ENCODE measurements at regions not wholly inside any gene's neighbourhood (a gene's known extent, or its start where the extent isn't known, plus 50 kb on each side); places are given as distances from the start of the nearest gene placed in this dataset.

- no peaks in the 10 kb centered on the region for H3K36me3 ChIP-seq (ENCODE audit: insufficient read depth, insufficient read length, low read length)
- no peak for DNase-seq (ENCODE audit: low read depth, low spot score)
- TF ChIP-seq YY1 (IDR thresholded peaks at IDR 0.05; ENCODE audit: insufficient read depth, insufficient read length) (no peak), ZNF274 (IDR thresholded peaks at IDR 0.05; ENCODE audit: low read depth, low read length) (no peak), SUZ12 (IDR thresholded peaks at IDR 0.05; ENCODE audit: extremely low read depth, insufficient read depth, insufficient read length) (no peak)
- no peaks in the 10 kb centered on the region for H3K9me3 ChIP-seq (ENCODE audit: insufficient read depth, low read length)
- H3K4me1 ChIP-seq (ENCODE audit: insufficient read depth, insufficient read length): no peaks in the 10 kb centered on the region
- no peaks in the 10 kb centered on the region for H3K27me3 ChIP-seq (ENCODE audit: insufficient read depth, insufficient read length)
- H3K4me3 ChIP-seq (ENCODE audit: insufficient read length, low read depth): no peak overlapping the region
- no peak overlapping the region for H3K9ac ChIP-seq (ENCODE audit: insufficient read length, low read depth)
These were observed 57.3 kb upstream of the CST7 start for GRCh38 chr20:24891546-24892393.

GRCh38 chr20:24892522-24892921 lies 56.5 kb upstream of the CST7 start:
- H3K9ac ChIP-seq (ENCODE audit: insufficient read length, low read depth): no peak overlapping the region
- no peaks in the 10 kb centered on the region for H3K27me3 ChIP-seq (ENCODE audit: insufficient read depth, insufficient read length)
- no peak overlapping the region for H3K4me3 ChIP-seq (ENCODE audit: insufficient read length, low read depth)
- no peaks in the 10 kb centered on the region for H3K4me1 ChIP-seq (ENCODE audit: insufficient read depth, insufficient read length)
- H3K9me3 ChIP-seq (ENCODE audit: insufficient read depth, low read length): no peaks in the 10 kb centered on the region
- no peak for TF ChIP-seq YY1 (IDR thresholded peaks at IDR 0.05; ENCODE audit: insufficient read depth, insufficient read length)
- no peak for TF ChIP-seq SUZ12 (IDR thresholded peaks at IDR 0.05; ENCODE audit: extremely low read depth, insufficient read depth, insufficient read length)
- TF ChIP-seq ZNF274 (IDR thresholded peaks at IDR 0.05; ENCODE audit: low read depth, low read length): no peak
- DNase-seq (ENCODE audit: low read depth, low spot score): no peak
- no peaks in the 10 kb centered on the region for H3K36me3 ChIP-seq (ENCODE audit: insufficient read depth, insufficient read length, low read length)

GRCh38 chr20:24892931-24893330 lies 56.1 kb upstream of the CST7 start:
- Histone ChIP-seq H3K27me3 (ENCODE audit: insufficient read depth, insufficient read length) (no peaks in the 10 kb centered on the region), H3K9ac (ENCODE audit: insufficient read length, low read depth) (no peak overlapping the region), H3K4me3 (ENCODE audit: insufficient read length, low read depth) (no peak overlapping the region), H3K4me1 (ENCODE audit: insufficient read depth, insufficient read length) (no peaks in the 10 kb centered on the region), H3K9me3 (ENCODE audit: insufficient read depth, low read length) (no peaks in the 10 kb centered on the region), H3K36me3 (ENCODE audit: insufficient read depth, insufficient read length, low read length) (no peaks in the 10 kb centered on the region)
- DNase-seq (ENCODE audit: low read depth, low spot score): no peak
- no peak for TF ChIP-seq ZNF274 (IDR thresholded peaks at IDR 0.05; ENCODE audit: low read depth, low read length)
- TF ChIP-seq SUZ12 (IDR thresholded peaks at IDR 0.05; ENCODE audit: extremely low read depth, insufficient read depth, insufficient read length): no peak
- TF ChIP-seq YY1 (IDR thresholded peaks at IDR 0.05; ENCODE audit: insufficient read depth, insufficient read length): no peak

- TF ChIP-seq YY1 (IDR thresholded peaks at IDR 0.05; ENCODE audit: insufficient read depth, insufficient read length) (no peak), ZNF274 (IDR thresholded peaks at IDR 0.05; ENCODE audit: low read depth, low read length) (no peak), SUZ12 (IDR thresholded peaks at IDR 0.05; ENCODE audit: extremely low read depth, insufficient read depth, insufficient read length) (no peak)
- H3K9me3 ChIP-seq (ENCODE audit: insufficient read depth, low read length): peaks cover 8% of the 10 kb centered on the region; the same call in 1 of the 2 replicates
- H3K27me3 ChIP-seq (ENCODE audit: insufficient read depth, insufficient read length): no peaks in the 10 kb centered on the region
- no peak overlapping the region for H3K9ac ChIP-seq (ENCODE audit: insufficient read length, low read depth)
- no peak overlapping the region for H3K4me3 ChIP-seq (ENCODE audit: insufficient read length, low read depth)
- no peaks in the 10 kb centered on the region for H3K36me3 ChIP-seq (ENCODE audit: insufficient read depth, insufficient read length, low read length)
- no peaks in the 10 kb centered on the region for H3K4me1 ChIP-seq (ENCODE audit: insufficient read depth, insufficient read length)
- no peak for DNase-seq (ENCODE audit: low read depth, low spot score)
These were observed 54.6 kb upstream of the CST7 start for GRCh38 chr20:24894488-24894887.

- Histone ChIP-seq H3K36me3 (ENCODE audit: insufficient read depth, insufficient read length, low read length) (no peaks in the 10 kb centered on the region), H3K9ac (ENCODE audit: insufficient read length, low read depth) (no peak overlapping the region), H3K27me3 (ENCODE audit: insufficient read depth, insufficient read length) (no peaks in the 10 kb centered on the region), H3K4me3 (ENCODE audit: insufficient read length, low read depth) (no peak overlapping the region), H3K4me1 (ENCODE audit: insufficient read depth, insufficient read length) (no peaks in the 10 kb centered on the region), H3K9me3 (ENCODE audit: insufficient read depth, low read length) (peaks cover 12% of the 10 kb centered on the region; the same call in 1 of the 2 replicates)
- no peak for DNase-seq (ENCODE audit: low read depth, low spot score)
- TF ChIP-seq SUZ12 (IDR thresholded peaks at IDR 0.05; ENCODE audit: extremely low read depth, insufficient read depth, insufficient read length): no peak
- no peak for TF ChIP-seq ZNF274 (IDR thresholded peaks at IDR 0.05; ENCODE audit: low read depth, low read length)
- TF ChIP-seq YY1 (IDR thresholded peaks at IDR 0.05; ENCODE audit: insufficient read depth, insufficient read length): no peak
These were observed 54.1 kb upstream of the CST7 start for GRCh38 chr20:24894967-24895366.

GRCh38 chr20:24895431-24895830 lies 53.6 kb upstream of the CST7 start:
- H3K9ac ChIP-seq (ENCODE audit: insufficient read length, low read depth): no peak overlapping the region
- H3K4me1 ChIP-seq (ENCODE audit: insufficient read depth, insufficient read length): no peaks in the 10 kb centered on the region
- H3K27me3 ChIP-seq (ENCODE audit: insufficient read depth, insufficient read length): no peaks in the 10 kb centered on the region
- no peak for TF ChIP-seq ZNF274 (IDR thresholded peaks at IDR 0.05; ENCODE audit: low read depth, low read length)
- no peak for DNase-seq (ENCODE audit: low read depth, low spot score)
- peaks cover 17% of the 10 kb centered on the region; the same call in 1 of the 2 replicates for H3K9me3 ChIP-seq (ENCODE audit: insufficient read depth, low read length)
- H3K36me3 ChIP-seq (ENCODE audit: insufficient read depth, insufficient read length, low read length): no peaks in the 10 kb centered on the region
- no peak overlapping the region for H3K4me3 ChIP-seq (ENCODE audit: insufficient read length, low read depth)

GRCh38 chr20:24895898-24896658 lies 53.0 kb upstream of the CST7 start:
- no peak overlapping the region for H3K9ac ChIP-seq (ENCODE audit: insufficient read length, low read depth)
- no peak overlapping the region for H3K4me3 ChIP-seq (ENCODE audit: insufficient read length, low read depth)
- no peaks in the 10 kb centered on the region for H3K4me1 ChIP-seq (ENCODE audit: insufficient read depth, insufficient read length)
- no peaks in the 10 kb centered on the region for H3K36me3 ChIP-seq (ENCODE audit: insufficient read depth, insufficient read length, low read length)
- peaks cover 18% of the 10 kb centered on the region; the same call in 1 of the 2 replicates for H3K9me3 ChIP-seq (ENCODE audit: insufficient read depth, low read length)
- TF ChIP-seq YY1 (IDR thresholded peaks at IDR 0.05; ENCODE audit: insufficient read depth, insufficient read length) (no peak), SUZ12 (IDR thresholded peaks at IDR 0.05; ENCODE audit: extremely low read depth, insufficient read depth, insufficient read length) (no peak), ZNF274 (IDR thresholded peaks at IDR 0.05; ENCODE audit: low read depth, low read length) (no peak)
- H3K27me3 ChIP-seq (ENCODE audit: insufficient read depth, insufficient read length): no peaks in the 10 kb centered on the region
- DNase-seq (ENCODE audit: low read depth, low spot score): no peak

All from NT2/D1 (cell line).